MM.1S (cell line): ENCODE measurements at regions not wholly inside any gene's neighbourhood (a gene's known extent, or its start where the extent isn't known, plus 50 kb on each side); places are given as distances from the start of the nearest gene placed in this dataset.
"Not testable (repeated sequence)": the region's sequence is repeated elsewhere in the genome, so short reads cannot be mapped to it uniquely, and the experiment has no call there.

ENCODE experiments used
- DNase-seq: peaks from one replicate; pipeline ENCODE4 v3.0.0-alpha.2; 2015
- H2AFZ ChIP-seq: fragments of 300-600 bp; sonication (generic); 2 replicates; pipeline ENCODE4 v1.6.0; 2016; ENCODE audit warnings: antibody characterized with exemption, low read length
- H3F3A ChIP-seq: fragments of 300-600 bp; sonication (generic); 2 replicates; pipeline ENCODE4 v1.6.1; 2016; ENCODE audit warnings: mild to moderate bottlenecking, antibody characterized with exemption, low read length, moderate library complexity, mixed read lengths; ENCODE audit not compliant: insufficient read depth
- H3K27ac ChIP-seq: fragments of 300-600 bp; sonication (generic); 2 replicates; pipeline ENCODE4 v1.5.1; 2016; ENCODE audit warnings: mild to moderate bottlenecking, low read length
- H3K27me3 ChIP-seq: fragments of 300-600 bp; sonication (generic); replicated peaks from 2 replicates; pipeline ENCODE4 v1.6.0; 2016; ENCODE audit warnings: low read length; ENCODE audit not compliant: insufficient read depth
- H3K36me3 ChIP-seq: fragments of 300-600 bp; sonication (generic); replicated peaks from 2 replicates; pipeline ENCODE4 v1.6.1; 2016; ENCODE audit warnings: mild to moderate bottlenecking, low read length, mixed read lengths; ENCODE audit not compliant: insufficient read depth
- H3K4me1 ChIP-seq: fragments of 300-600 bp; sonication (generic); 2 replicates; pipeline ENCODE4 v1.6.1; 2016; ENCODE audit warnings: low read length, mixed read lengths
- H3K4me2 ChIP-seq: fragments of 300-600 bp; sonication (generic); 2 replicates; pipeline ENCODE4 v1.6.0; 2016; ENCODE audit warnings: low read depth, low read length
- H3K4me3 ChIP-seq: fragments of 300-600 bp; sonication (generic); 2 replicates; pipeline ENCODE4 v1.5.1; 2016; ENCODE audit warnings: low read length, mixed read lengths
- H3K79me2 ChIP-seq: fragments of 300-600 bp; sonication (generic); 2 replicates; pipeline ENCODE4 v1.6.1; 2016; ENCODE audit warnings: mixed run types, low read length, mixed read lengths
- H3K9ac ChIP-seq: fragments of 300-600 bp; sonication (generic); 2 replicates; pipeline ENCODE4 v1.6.1; 2016; ENCODE audit warnings: low read length, mixed read lengths
- H3K9me2 ChIP-seq: fragments of 300-600 bp; sonication (generic); replicated peaks from 2 replicates; pipeline ENCODE4 v1.6.1; 2016; ENCODE audit warnings: mild to moderate bottlenecking, low read length, mixed read lengths; ENCODE audit not compliant: insufficient read depth
- H3K9me3 ChIP-seq: fragments of 300-600 bp; sonication (generic); replicated peaks from 2 replicates; pipeline ENCODE4 v1.6.1; 2016; ENCODE audit warnings: mild to moderate bottlenecking, low read length, mixed read lengths; ENCODE audit not compliant: insufficient read depth
- H4K20me1 ChIP-seq: fragments of 300-600 bp; sonication (generic); 2 replicates; pipeline ENCODE4 v1.6.1; 2016; ENCODE audit warnings: mild to moderate bottlenecking, low read length, moderate library complexity, mixed read lengths; ENCODE audit not compliant: insufficient read depth
- CTCF ChIP-seq: fragments of 300-600 bp; sonication (generic); IDR thresholded peaks from 2 replicates; pipeline ENCODE4 v1.5.1; 2016; ENCODE audit warnings: antibody characterized with exemption, low read length, mixed read lengths
- EZH2 ChIP-seq: fragments of 300-600 bp; sonication (generic); optimal IDR thresholded peaks from 2 replicates; pipeline ENCODE3; 2017; ENCODE audit warnings: low read depth, mild to moderate bottlenecking, antibody characterized with exemption, low read length, mixed read lengths
- EZH2phosphoT487 ChIP-seq: fragments of 300-600 bp; sonication (generic); IDR thresholded peaks from 2 replicates; pipeline ENCODE4 v1.6.1; 2018; ENCODE audit warnings: antibody characterized with exemption, low read length

- no peak for DNase-seq
- Histone ChIP-seq H3K79me2 (no peaks in the 10 kb centered on the region), H3K9ac (no peak overlapping the region), H3K9me3 (no peaks in the 10 kb centered on the region), H3K4me2 (no peak overlapping the region), H3K9me2 (no peaks in the 10 kb centered on the region), H4K20me1 (no peaks in the 10 kb centered on the region), H2AFZ (no peak overlapping the region), H3K4me1 (no peaks in the 10 kb centered on the region), H3K27ac (no peak overlapping the region), H3K36me3 (no peaks in the 10 kb centered on the region), H3K4me3 (no peak overlapping the region), H3K27me3 (no peaks in the 10 kb centered on the region), H3F3A (no peaks in the 10 kb centered on the region)
- TF ChIP-seq EZH2 (no peak), EZH2phosphoT487 (no peak), CTCF (no peak)
These were observed 605.5 kb downstream of the XPNPEP1 start for GRCh38 chr10:109317746-109318366.

GRCh38 chr10:109314016-109314415, 609.3 kb downstream of the XPNPEP1 start:
- H3K4me2 ChIP-seq, DNase-seq, H3K9me3 ChIP-seq, H2AFZ ChIP-seq, H3K4me3 ChIP-seq, H3K27ac ChIP-seq, H3K27me3 ChIP-seq, H3K36me3 ChIP-seq, H3K9me2 ChIP-seq, H3K4me1 ChIP-seq, H3F3A ChIP-seq, H3K79me2 ChIP-seq, H3K9ac ChIP-seq, H4K20me1 ChIP-seq: not testable (repeated sequence)

GRCh38 chr10:109312555-109312954, 610.8 kb downstream of the XPNPEP1 start:
- not testable (repeated sequence) for H3K27ac ChIP-seq, H2AFZ ChIP-seq, H3K4me3 ChIP-seq

GRCh38 chr10:109308971-109309370, 614.3 kb downstream of the XPNPEP1 start:
- H3F3A ChIP-seq: no peaks in the 10 kb centered on the region
- no peaks in the 10 kb centered on the region for H3K27me3 ChIP-seq
- H3K9me2 ChIP-seq: no peaks in the 10 kb centered on the region
- no peaks in the 10 kb centered on the region for H4K20me1 ChIP-seq
- no peak overlapping the region for H3K4me2 ChIP-seq
- H3K36me3 ChIP-seq: no peaks in the 10 kb centered on the region
- H3K9ac ChIP-seq: no peak overlapping the region
- no peaks in the 10 kb centered on the region for H3K9me3 ChIP-seq
- DNase-seq: no peak
- no peaks in the 10 kb centered on the region for H3K79me2 ChIP-seq
- H2AFZ ChIP-seq: no peak overlapping the region
- no peak overlapping the region for H3K4me3 ChIP-seq
- TF ChIP-seq CTCF (no peak), EZH2phosphoT487 (no peak), EZH2 (no peak)
- no peaks in the 10 kb centered on the region for H3K4me1 ChIP-seq
- H3K27ac ChIP-seq: no peak overlapping the region

More at GRCh38 chr10:109312555-109312954, 610.8 kb downstream of the XPNPEP1 start:
- H3K79me2 ChIP-seq, H4K20me1 ChIP-seq, H3K27me3 ChIP-seq, H3K4me2 ChIP-seq, H3K36me3 ChIP-seq, H3K9ac ChIP-seq, H3F3A ChIP-seq, H3K9me2 ChIP-seq, H3K4me1 ChIP-seq, H3K9me3 ChIP-seq, DNase-seq: not testable (repeated sequence)

- not testable (repeated sequence) for H3F3A ChIP-seq, H3K4me1 ChIP-seq, H3K9me2 ChIP-seq, H3K9ac ChIP-seq, H3K9me3 ChIP-seq, H3K4me3 ChIP-seq, H3K79me2 ChIP-seq, H3K27me3 ChIP-seq, H3K36me3 ChIP-seq, H3K4me2 ChIP-seq, H2AFZ ChIP-seq, H3K27ac ChIP-seq, H4K20me1 ChIP-seq, DNase-seq
These were observed 616.2 kb downstream of the XPNPEP1 start for GRCh38 chr10:109307102-109307501.
